Body of pancreas (tissue), 4 donors: ENCODE measurements at regions not wholly inside any gene's neighbourhood (a gene's known extent, or its start where the extent isn't known, plus 50 kb on each side); places are given as distances from the start of the nearest gene placed in this dataset.

Experiments
- POLR2A ChIP-seq, 3 donors: fragments of 450-650 bp; IDR thresholded peaks; one replicate each; pipeline ENCODE4 v1.6.1; 2016; ENCODE audit warnings: antibody characterized with exemption in 3 of 3, mild to moderate bottlenecking in 2 of 3
- TF ChIP-seq, protein P1 (sequence below), 7 experiments: fragments of 450-650 bp in 4 of 7; fragments of 200-600 bp in 3 of 7; sonication (generic) in 3 of 7; IDR thresholded peaks; one replicate each; pipeline ENCODE4 v1.5.1; 2016 to 2019; ENCODE audit warnings: antibody characterized with exemption in 7 of 7

DNA sequence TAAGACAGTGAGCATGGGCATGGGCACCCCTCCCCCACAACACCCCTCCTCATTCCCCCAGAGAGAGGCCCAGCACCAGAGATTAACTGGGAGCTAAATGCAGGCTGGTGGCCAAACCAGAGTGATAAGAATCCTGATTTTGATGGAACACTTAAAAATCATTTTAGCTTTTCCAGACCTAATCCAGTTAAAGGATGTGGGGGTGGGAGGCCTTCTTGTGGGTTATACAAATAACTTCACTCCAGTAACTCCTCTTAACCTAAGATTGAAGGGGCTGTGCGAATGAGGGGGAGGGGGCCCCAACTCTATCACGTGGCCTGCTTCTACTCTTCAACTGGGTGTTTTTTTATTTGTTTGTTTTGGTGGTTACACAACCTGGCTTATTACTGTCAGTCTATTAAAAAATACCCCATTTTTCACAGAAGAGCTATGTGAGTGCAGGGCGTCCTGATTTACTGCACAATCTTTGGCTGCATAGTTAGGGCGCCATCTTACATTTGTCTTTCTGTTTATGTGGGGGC lies 398.1 kb upstream of the LYPLAL1 start:
- TF ChIP-seq, protein P1, sequence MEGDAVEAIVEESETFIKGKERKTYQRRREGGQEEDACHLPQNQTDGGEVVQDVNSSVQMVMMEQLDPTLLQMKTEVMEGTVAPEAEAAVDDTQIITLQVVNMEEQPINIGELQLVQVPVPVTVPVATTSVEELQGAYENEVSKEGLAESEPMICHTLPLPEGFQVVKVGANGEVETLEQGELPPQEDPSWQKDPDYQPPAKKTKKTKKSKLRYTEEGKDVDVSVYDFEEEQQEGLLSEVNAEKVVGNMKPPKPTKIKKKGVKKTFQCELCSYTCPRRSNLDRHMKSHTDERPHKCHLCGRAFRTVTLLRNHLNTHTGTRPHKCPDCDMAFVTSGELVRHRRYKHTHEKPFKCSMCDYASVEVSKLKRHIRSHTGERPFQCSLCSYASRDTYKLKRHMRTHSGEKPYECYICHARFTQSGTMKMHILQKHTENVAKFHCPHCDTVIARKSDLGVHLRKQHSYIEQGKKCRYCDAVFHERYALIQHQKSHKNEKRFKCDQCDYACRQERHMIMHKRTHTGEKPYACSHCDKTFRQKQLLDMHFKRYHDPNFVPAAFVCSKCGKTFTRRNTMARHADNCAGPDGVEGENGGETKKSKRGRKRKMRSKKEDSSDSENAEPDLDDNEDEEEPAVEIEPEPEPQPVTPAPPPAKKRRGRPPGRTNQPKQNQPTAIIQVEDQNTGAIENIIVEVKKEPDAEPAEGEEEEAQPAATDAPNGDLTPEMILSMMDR (IDR thresholded peaks at IDR 0.05), result no peak
- no peak for TF ChIP-seq POLR2A (IDR thresholded peaks at IDR 0.05)
